Thyroid gland (tissue), 4 donors: ENCODE measurements at regions not wholly inside any gene's neighbourhood (a gene's known extent, or its start where the extent isn't known, plus 50 kb on each side); places are given as distances from the start of the nearest gene placed in this dataset.
"Not testable (repeated sequence)": the region's sequence is repeated elsewhere in the genome, so short reads cannot be mapped to it uniquely, and the experiment has no call there.

Experiments used
- DNase-seq, 2 donors: peaks; one replicate each; pipeline ENCODE4 v3.0.0-alpha.2; 2019
- H3K27ac ChIP-seq, 3 donors: fragments of 200-600 bp; sonication (generic); 1 replicate in 2 of 3; 2 replicates in 1 of 3; pipeline ENCODE4 v1.5.1; 2016 to 2019; ENCODE audit warnings: mild to moderate bottlenecking in 1 of 3, moderate library complexity in 1 of 3
- H3K27me3 ChIP-seq: fragments of 200-600 bp; sonication (generic); one replicate; pipeline ENCODE4 v1.5.1; 2019
- H3K36me3 ChIP-seq, 2 donors: fragments of 200-600 bp; sonication (generic); one replicate each; pipeline ENCODE4 v1.5.1; 2016 to 2019
- H3K4me1 ChIP-seq, 2 donors: fragments of 200-600 bp; sonication (generic); one replicate each; pipeline ENCODE4 v1.5.1; 2017 to 2019
- H3K4me3 ChIP-seq, 3 donors: fragments of 200-600 bp; sonication (generic); replicated peaks in 1 of 3; 1 replicate in 2 of 3; 2 replicates in 1 of 3; pipeline ENCODE4 v1.5.1; 2016; ENCODE audit warnings: mild to moderate bottlenecking in 1 of 3
- H3K9me3 ChIP-seq: fragments of 200-600 bp; sonication (generic); one replicate; pipeline ENCODE4 v1.5.1; 2017
- POLR2A ChIP-seq, 2 donors: fragments of 450-650 bp; IDR thresholded peaks; one replicate each; pipeline ENCODE4 v1.6.1; 2017; ENCODE audit warnings: antibody characterized with exemption in 2 of 2, mild to moderate bottlenecking in 2 of 2, moderate library complexity in 1 of 2
- WGBS, 2 donors: methylation state at CpG; one replicate each; pipeline ENCODE4 v1.1.5; 2017; 5-methylcytosine and 5-hydroxymethylcytosine counted together
- intact Hi-C: fragments of 100-400 bp; cut with DNase I; formaldehyde crosslinking; loops from one replicate; pipeline ENCODE4 v1.15.1; 2023
- TF ChIP-seq, protein P1 (sequence below), 6 experiments: fragments of 200-600 bp in 3 of 6; fragments of 450-650 bp in 3 of 6; sonication (generic) in 3 of 6; IDR thresholded peaks; one replicate each; pipeline ENCODE4 v1.5.1; 2016 to 2019; ENCODE audit warnings: antibody characterized with exemption in 6 of 6, mild to moderate bottlenecking in 2 of 6, inconsistent platforms in 1 of 6, moderate library complexity in 1 of 6

DNA sequence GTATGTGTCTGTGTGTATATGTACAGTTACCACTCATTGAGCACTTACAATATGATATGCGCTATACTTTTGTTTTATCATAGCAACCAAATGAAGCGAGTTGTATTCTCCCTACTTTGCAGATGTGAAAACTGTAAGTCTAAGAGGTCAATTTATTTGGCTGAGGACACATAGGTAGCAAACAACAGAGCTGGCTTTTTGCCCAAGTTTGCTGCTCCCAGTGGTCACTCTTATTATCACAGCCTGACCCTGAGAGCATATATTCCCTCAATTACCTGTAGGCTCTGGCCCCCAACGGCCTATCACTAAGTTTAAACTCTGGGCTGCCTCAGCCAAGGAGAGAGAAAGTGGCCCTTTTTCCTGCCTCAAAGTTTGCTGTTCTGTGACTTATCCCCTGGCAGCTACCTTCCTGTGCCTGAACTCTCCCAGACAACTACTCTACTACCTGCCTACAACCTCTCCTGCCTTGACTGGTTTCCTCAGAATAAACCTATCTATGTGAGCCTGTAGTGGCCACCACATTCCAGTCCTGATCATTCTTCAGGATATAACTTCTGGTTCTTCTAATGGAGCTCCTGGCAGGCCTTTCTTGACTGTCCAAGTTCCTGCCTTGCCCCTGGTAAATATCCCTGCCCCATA is 221.8 kb downstream of the FRK start:
- Histone ChIP-seq H3K4me1 (no peaks in the 10 kb centered on the region), H3K27me3 (no peaks in the 10 kb centered on the region), H3K4me3 (no peak overlapping the region), H3K9me3 (no peaks in the 10 kb centered on the region), H3K27ac (no peak overlapping the region), H3K36me3 (no peaks in the 10 kb centered on the region)
- peak; percentile 20 to 25 for DNase-seq
- WGBS, 2 donors, result 64 to 74% methylated on average over 3 of the region's 3 CpGs
- intact Hi-C loops, result no loop called here
- TF ChIP-seq, protein P1, sequence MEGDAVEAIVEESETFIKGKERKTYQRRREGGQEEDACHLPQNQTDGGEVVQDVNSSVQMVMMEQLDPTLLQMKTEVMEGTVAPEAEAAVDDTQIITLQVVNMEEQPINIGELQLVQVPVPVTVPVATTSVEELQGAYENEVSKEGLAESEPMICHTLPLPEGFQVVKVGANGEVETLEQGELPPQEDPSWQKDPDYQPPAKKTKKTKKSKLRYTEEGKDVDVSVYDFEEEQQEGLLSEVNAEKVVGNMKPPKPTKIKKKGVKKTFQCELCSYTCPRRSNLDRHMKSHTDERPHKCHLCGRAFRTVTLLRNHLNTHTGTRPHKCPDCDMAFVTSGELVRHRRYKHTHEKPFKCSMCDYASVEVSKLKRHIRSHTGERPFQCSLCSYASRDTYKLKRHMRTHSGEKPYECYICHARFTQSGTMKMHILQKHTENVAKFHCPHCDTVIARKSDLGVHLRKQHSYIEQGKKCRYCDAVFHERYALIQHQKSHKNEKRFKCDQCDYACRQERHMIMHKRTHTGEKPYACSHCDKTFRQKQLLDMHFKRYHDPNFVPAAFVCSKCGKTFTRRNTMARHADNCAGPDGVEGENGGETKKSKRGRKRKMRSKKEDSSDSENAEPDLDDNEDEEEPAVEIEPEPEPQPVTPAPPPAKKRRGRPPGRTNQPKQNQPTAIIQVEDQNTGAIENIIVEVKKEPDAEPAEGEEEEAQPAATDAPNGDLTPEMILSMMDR (IDR thresholded peaks at IDR 0.05), result peak in 2 of 6 experiments; percentile 20 to 44
- TF ChIP-seq POLR2A (IDR thresholded peaks at IDR 0.05), result no peak

DNA sequence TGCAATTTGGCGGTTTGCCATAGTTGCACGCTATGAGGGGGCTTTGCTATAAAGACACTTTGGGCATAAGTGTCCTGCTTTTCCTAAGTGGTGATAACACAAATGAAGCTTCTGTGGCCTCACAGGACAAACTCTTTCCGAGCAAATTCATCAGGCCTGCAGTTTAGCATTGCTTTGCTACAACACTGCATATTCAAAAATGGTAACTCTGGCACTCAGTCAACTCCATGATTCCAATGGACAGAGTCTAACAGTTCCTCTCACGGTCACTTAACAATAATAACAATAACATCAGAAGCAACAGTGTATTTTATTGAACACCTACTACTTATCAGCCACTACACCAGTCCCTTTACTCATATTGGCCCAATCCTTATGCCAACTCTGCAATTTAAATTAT is 222.5 kb downstream of the FRK start:
- no peak for DNase-seq
- H3K36me3 ChIP-seq, result no peaks in the 10 kb centered on the region
- H3K4me1 ChIP-seq, result no peaks in the 10 kb centered on the region
- no peak overlapping the region for H3K27ac ChIP-seq
- H3K9me3 ChIP-seq, result no peaks in the 10 kb centered on the region
- no peaks in the 10 kb centered on the region for H3K27me3 ChIP-seq
- WGBS, 2 donors, result 82 to 88% methylated on average over 4 of the region's 4 CpGs
- H3K4me3 ChIP-seq, result no peak overlapping the region
- TF ChIP-seq, protein P1 (IDR thresholded peaks at IDR 0.05), result no peak
- TF ChIP-seq POLR2A (IDR thresholded peaks at IDR 0.05), result no peak
- intact Hi-C loops, result no loop called here

DNA sequence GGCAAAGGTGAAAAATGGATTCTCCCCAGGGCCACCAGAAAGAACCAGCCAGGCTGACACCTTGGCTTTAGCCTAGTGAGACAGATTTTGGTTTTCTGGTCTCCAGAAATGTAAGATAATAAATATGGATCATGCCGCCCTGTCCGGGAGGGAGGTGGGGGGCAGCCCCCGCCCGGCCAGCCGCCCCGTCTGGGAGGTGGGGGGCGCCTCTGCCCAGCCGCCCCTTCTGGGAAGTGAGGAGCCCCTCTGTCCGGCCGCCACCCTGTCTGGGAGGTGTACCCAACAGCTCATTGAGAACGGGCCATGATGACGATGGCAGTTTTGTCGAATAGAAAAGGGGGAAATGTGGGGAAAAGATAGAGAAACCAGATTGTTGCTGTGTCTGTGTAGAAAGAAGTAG is 224.3 kb downstream of the FRK start:
- DNase-seq, H3K9me3 ChIP-seq, intact Hi-C loops, H3K27me3 ChIP-seq, H3K4me1 ChIP-seq, H3K27ac ChIP-seq, H3K4me3 ChIP-seq, H3K36me3 ChIP-seq: not testable (repeated sequence)
- 92 to 96% methylated on average over 10 to 13 of the region's 13 CpGs for WGBS, 2 donors

GRCh38 chr6:115835314-115835713 is 225.4 kb downstream of the FRK start:
- Histone ChIP-seq H3K27ac (no peak overlapping the region), H3K4me1 (no peaks in the 10 kb centered on the region), H3K27me3 (no peaks in the 10 kb centered on the region), H3K36me3 (no peaks in the 10 kb centered on the region), H3K4me3 (no peak overlapping the region), H3K9me3 (no peaks in the 10 kb centered on the region)
- TF ChIP-seq POLR2A (IDR thresholded peaks at IDR 0.05), result no peak
- TF ChIP-seq, protein P1 (IDR thresholded peaks at IDR 0.05), result no peak
- 62 to 82% methylated on average over 2 of the region's 2 CpGs for WGBS, 2 donors
- no peak for DNase-seq
- intact Hi-C loops, result no loop called here

DNA sequence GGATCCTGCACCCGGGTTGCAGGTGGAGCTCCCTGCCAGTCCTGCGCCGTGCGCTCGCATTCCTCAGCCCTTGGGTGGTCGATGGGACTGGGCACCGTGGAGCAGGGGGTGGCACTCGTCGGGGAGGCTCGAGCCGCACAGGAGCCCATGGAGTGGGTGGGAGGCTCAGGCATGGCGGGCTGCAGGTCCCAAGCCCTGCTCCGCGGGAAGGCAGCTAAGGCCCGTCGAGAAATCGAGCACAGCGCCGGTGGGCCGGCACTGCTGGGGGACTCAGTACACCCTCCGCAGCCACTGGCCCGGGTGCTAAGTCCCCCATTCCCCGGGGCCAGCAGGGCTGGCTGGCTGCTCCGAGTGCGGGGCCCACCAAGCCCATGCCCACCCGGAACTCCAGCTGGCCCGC is 226.1 kb downstream of the FRK start:
- H3K4me3 ChIP-seq, DNase-seq, H3K4me1 ChIP-seq, H3K27ac ChIP-seq, H3K36me3 ChIP-seq, H3K9me3 ChIP-seq, intact Hi-C loops, H3K27me3 ChIP-seq: not testable (repeated sequence)
- WGBS, 2 donors, result 77 to 95% methylated on average over 5 to 14 of the region's 27 CpGs

- TF ChIP-seq, protein P1 (IDR thresholded peaks at IDR 0.05), result no peak
- no peak for TF ChIP-seq POLR2A (IDR thresholded peaks at IDR 0.05)
- Histone ChIP-seq H3K9me3 (no peaks in the 10 kb centered on the region), H3K36me3 (no peaks in the 10 kb centered on the region), H3K27ac (no peak overlapping the region), H3K4me3 (no peak overlapping the region), H3K27me3 (no peaks in the 10 kb centered on the region), H3K4me1 (no peaks in the 10 kb centered on the region)
- no peak for DNase-seq
- WGBS, 2 donors, result 34 to 56% methylated on average over 1 of the region's 1 CpG
- intact Hi-C loops, result no loop called here
Observed at GRCh38 chr6:115832786-115833185, 227.9 kb downstream of the FRK start.
